ENCODE measurements at regions not wholly inside any gene's neighbourhood (a gene's known extent, or its start where the extent isn't known, plus 50 kb on each side); places are given as distances from the start of the nearest gene placed in this dataset.
"Not testable (repeated sequence)": the region's sequence is repeated elsewhere in the genome, so short reads cannot be mapped to it uniquely, and the experiment has no call there.

GRCh38 chr5:153267506-153267905, 223.0 kb upstream of the GRIA1 start:
- Mint-ChIP-seq H3K27me3 (ENCODE audit: unreplicated experiment) (no peaks in the 10 kb centered on the region), H3K9me3 (ENCODE audit: unreplicated experiment) (no peaks in the 10 kb centered on the region), H3K36me3 (ENCODE audit: low read depth, unreplicated experiment) (no peaks in the 10 kb centered on the region), H3K27ac (ENCODE audit: unreplicated experiment) (no peak overlapping the region), H3K4me3 (ENCODE audit: unreplicated experiment) (no peak overlapping the region), H3K4me1 (ENCODE audit: unreplicated experiment) (no peaks in the 10 kb centered on the region)
- TF ChIP-seq CTCF (IDR thresholded peaks at IDR 0.05; ENCODE audit: unreplicated experiment), result no peak
- DNase-seq (ENCODE audit: low spot score), result no peak

GRCh38 chr5:153275695-153276094, 214.8 kb upstream of the GRIA1 start:
- H3K36me3 Mint-ChIP-seq (ENCODE audit: low read depth, unreplicated experiment), result no peaks in the 10 kb centered on the region
- no peak for DNase-seq (ENCODE audit: low spot score)
- H3K27me3 Mint-ChIP-seq (ENCODE audit: unreplicated experiment), result no peaks in the 10 kb centered on the region
- no peak overlapping the region for H3K4me3 Mint-ChIP-seq (ENCODE audit: unreplicated experiment)
- no peaks in the 10 kb centered on the region for H3K9me3 Mint-ChIP-seq (ENCODE audit: unreplicated experiment)
- no peak overlapping the region for H3K27ac Mint-ChIP-seq (ENCODE audit: unreplicated experiment)
- no peak for TF ChIP-seq CTCF (IDR thresholded peaks at IDR 0.05; ENCODE audit: unreplicated experiment)
- H3K4me1 Mint-ChIP-seq (ENCODE audit: unreplicated experiment), result no peaks in the 10 kb centered on the region

GRCh38 chr5:153276151-153276550, 214.3 kb upstream of the GRIA1 start:
- TF ChIP-seq CTCF (IDR thresholded peaks at IDR 0.05; ENCODE audit: unreplicated experiment), result no peak
- Mint-ChIP-seq H3K4me1 (ENCODE audit: unreplicated experiment) (no peaks in the 10 kb centered on the region), H3K9me3 (ENCODE audit: unreplicated experiment) (no peaks in the 10 kb centered on the region), H3K36me3 (ENCODE audit: low read depth, unreplicated experiment) (no peaks in the 10 kb centered on the region), H3K4me3 (ENCODE audit: unreplicated experiment) (no peak overlapping the region), H3K27me3 (ENCODE audit: unreplicated experiment) (no peaks in the 10 kb centered on the region), H3K27ac (ENCODE audit: unreplicated experiment) (no peak overlapping the region)
- peak; percentile 72 for DNase-seq (ENCODE audit: low spot score)

GRCh38 chr5:153296251-153296844, 194.1 kb upstream of the GRIA1 start:
- not testable (repeated sequence) for H3K36me3 Mint-ChIP-seq (ENCODE audit: low read depth, unreplicated experiment); H3K9me3 Mint-ChIP-seq (ENCODE audit: unreplicated experiment); H3K4me1 Mint-ChIP-seq (ENCODE audit: unreplicated experiment); DNase-seq (ENCODE audit: low spot score); H3K27me3 Mint-ChIP-seq (ENCODE audit: unreplicated experiment); H3K4me3 Mint-ChIP-seq (ENCODE audit: unreplicated experiment); H3K27ac Mint-ChIP-seq (ENCODE audit: unreplicated experiment)

- peaks cover 5% of the 10 kb centered on the region for H3K36me3 Mint-ChIP-seq (ENCODE audit: low read depth, unreplicated experiment)
- peaks cover 5% of the 10 kb centered on the region for H3K9me3 Mint-ChIP-seq (ENCODE audit: unreplicated experiment)
- TF ChIP-seq CTCF (IDR thresholded peaks at IDR 0.05; ENCODE audit: unreplicated experiment), result no peak
- DNase-seq (ENCODE audit: low spot score), result no peak
- H3K4me1 Mint-ChIP-seq (ENCODE audit: unreplicated experiment), result no peaks in the 10 kb centered on the region
- H3K27ac Mint-ChIP-seq (ENCODE audit: unreplicated experiment), result no peak overlapping the region
- no peak overlapping the region for H3K4me3 Mint-ChIP-seq (ENCODE audit: unreplicated experiment)
- no peaks in the 10 kb centered on the region for H3K27me3 Mint-ChIP-seq (ENCODE audit: unreplicated experiment)
Measured at GRCh38 chr5:153299891-153300290, 190.6 kb upstream of the GRIA1 start.
